ENCODE measurements at regions not wholly inside any gene's neighbourhood (a gene's known extent, or its start where the extent isn't known, plus 50 kb on each side); places are given as distances from the start of the nearest gene placed in this dataset.

DNA sequence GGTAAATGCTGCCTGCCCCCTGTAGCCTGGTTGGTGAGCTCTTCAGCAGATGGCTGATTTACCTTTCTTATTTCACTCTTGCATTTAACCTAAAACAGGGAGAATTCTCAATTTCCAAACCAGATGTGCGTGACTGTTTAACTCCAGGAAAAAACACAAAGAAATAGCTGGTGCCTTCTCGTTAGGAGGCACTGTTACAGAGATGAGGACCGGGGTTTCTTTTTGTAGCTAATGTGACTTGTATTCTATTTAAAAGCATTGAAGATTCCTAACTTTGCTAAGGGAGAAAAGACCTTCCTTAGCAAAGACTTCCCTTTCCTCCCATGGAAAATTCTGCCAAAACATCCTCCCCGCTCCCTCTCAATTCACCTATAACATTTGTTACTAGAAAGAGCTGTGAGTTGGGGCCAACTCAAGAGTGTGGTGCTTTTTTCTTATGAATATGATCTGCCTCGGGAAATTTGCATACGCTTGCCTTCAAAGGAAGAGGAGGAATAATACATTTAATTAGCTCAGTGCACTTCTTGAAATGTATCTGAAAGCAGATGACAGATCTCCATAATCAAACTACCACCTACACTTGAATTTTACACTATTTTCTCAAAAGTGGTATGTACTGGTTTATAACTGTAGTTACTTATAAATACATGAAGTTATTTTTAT lies 102.0 kb upstream of the ARID2 start:
- no peak for DNase-seq (ENCODE audit: low read depth)

- DNase-seq (ENCODE audit: low read depth): no peak
Measured at GRCh38 chr12:45629292-45629691, 100.2 kb upstream of the ARID2 start.

- no peak for DNase-seq (ENCODE audit: low read depth)
Measured at GRCh38 chr12:45633733-45634132, 95.8 kb upstream of the ARID2 start.

DNA sequence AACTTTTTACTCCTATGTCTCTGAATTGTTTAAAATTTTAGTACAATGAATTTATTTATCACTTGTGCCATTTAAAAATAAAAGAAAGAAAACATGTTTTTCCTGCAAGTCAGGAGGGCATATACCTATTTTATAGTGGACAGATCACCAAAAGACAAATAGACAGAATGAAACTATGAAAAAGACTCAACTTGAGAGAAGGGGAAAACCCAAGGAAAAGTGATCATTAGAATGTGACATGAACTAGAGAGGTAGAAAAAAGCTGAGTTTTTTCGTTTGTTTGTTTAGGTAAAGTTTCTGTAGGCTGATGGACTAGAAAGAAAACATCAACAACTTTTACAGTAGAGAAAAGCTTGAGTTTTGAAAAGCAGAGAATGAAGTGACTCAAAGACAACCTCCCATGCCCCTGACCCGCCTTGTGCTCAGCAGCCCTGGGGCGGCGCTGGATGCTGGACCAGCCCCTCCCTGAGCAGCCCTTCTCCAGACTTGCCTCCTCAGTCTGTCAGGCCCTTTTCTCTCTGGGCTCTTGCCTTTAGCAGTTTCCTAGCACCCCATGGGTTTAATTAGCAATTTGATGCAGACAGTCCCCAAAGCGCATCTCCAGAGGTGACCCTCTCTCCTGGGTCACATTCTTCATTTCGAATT lies 95.1 kb upstream of the ARID2 start:
- DNase-seq (ENCODE audit: low read depth): no peak

DNA sequence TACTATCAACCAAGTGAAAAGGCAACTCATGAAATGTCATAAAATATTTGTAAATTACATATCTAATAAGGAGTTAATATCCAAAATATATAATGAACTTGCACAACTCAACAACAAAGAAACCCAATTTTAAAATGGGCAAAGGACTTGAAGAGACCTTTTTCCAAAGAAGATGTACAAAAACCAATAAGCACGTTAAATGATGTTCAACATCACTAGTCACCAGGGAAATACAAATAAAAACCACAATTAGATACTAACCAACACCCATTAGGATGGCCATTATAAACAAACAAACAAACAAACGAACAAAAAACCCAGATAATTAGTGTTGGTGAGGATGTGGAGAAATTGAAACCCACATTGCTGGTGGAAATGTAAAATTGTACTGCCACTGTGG lies 92.3 kb upstream of the ARID2 start:
- no peak for DNase-seq (ENCODE audit: low read depth)

DNA sequence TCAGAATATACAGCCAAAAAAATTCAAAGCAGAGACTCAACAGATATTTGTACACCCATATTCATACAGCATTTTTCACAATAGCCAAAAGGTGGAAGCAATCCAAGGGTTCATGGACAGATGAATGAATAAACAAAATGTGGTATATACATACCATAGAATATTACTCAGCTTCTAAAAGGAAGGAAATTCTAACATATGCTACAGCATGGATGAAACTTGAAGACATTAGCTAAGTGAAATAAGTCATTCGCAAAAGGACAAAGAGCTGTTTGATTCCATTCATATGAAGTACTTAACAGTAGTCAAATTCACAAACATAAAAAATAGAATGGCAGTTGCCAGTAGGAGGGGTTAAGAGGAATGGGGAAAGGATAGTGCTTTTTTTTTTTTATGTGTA lies 91.8 kb upstream of the ARID2 start:
- DNase-seq (ENCODE audit: low read depth): no peak

- no peak for DNase-seq (ENCODE audit: low read depth)
Measured at GRCh38 chr12:45638386-45638785, 91.1 kb upstream of the ARID2 start.

DNA sequence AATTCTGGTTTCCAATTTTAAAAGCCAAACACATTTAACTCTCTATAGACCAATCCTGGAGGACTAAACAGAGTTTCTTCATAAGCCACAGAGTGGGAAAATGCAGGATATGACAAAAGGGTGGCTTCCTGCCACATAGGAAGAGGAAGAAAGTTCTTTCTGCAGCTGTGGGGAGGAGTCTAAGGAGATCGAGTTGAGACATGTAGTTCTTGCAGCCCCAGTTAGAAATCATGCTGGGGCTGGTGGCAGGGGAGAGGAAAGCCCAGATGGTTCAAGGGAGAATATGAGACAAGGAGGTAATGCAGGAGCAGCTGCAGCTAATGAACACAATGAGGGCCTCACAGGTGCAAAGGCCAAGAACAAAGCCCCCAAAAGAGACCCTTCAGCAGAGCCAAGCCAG lies 85.0 kb upstream of the ARID2 start:
- DNase-seq (ENCODE audit: low read depth): no peak

- no peak for DNase-seq (ENCODE audit: low read depth)
Measured at GRCh38 chr12:45646851-45647581, 82.5 kb upstream of the ARID2 start.

DNA sequence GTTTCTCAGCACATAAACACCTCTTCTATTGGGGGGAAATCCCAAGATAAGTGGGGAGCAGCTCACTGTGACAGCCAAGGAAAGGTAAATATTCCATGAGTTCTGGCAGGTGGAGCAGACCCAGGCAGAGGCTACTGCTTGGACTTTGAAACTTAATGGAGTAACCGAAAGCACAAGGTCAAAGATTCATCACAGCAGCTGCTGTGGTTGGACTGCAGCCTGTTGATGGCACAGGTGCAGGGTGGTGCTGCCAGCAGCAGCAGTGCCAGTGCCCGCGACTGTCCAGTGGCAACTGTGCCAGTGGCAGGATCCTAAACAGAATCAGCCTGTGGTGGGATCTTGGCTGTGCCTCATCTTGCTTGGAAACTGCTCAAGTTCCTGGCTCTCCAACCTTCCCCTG lies 81.4 kb upstream of the ARID2 start:
- DNase-seq (ENCODE audit: low read depth): no peak

DNA sequence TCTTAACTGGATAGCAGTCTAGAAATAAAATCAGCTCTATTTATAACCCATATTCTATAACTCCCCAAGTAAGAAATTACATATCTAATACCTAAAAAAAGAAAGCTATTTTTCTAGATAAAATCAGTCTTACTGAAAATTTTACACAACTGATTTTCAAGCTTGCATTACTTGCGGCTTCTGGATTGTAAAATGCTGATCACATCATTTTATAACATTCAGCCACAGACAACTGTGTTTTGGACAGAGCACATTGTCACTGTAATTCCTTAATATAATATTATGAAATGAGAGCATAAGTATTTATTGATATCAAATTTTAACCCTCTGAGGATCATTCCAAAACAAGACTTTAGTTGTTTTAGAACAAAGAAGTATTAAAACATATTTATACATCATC lies 78.5 kb upstream of the ARID2 start:
- no peak for DNase-seq (ENCODE audit: low read depth)

DNA sequence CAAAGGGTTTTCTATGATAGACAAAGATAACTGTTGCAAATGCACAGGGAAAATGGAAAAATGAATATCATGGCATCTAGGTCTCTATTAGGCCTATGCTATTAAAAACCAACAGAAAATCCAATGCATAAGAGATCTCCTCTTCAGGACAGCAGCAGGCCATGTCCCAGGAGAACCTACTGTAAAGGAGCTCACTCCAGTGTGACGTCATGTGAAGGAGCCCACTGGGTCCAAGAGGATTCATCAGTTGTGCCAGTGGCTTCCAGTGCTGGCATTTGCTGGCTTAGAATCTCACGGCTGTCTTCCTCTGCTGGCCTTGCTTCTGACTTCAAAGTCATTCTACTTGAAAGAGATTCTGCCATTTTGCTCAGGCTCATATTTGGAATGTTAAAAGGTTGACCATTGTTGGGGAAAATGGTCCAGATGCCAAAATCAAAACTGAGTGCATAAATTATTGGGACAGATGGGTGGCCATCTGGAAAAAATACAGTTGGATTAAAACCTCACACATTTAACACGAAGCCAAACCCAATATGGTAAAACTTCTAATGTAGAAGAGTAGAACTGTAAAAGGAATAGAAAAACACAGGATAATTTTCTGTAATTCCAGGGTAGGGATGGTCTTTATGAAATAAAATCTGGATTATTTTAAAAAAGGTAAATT lies 75.4 kb upstream of the ARID2 start:
- no peak for DNase-seq (ENCODE audit: low read depth)

GRCh38 chr12:45655186-45655585 lies 74.3 kb upstream of the ARID2 start:
- peak; percentile 19 for DNase-seq (ENCODE audit: low read depth)

DNA sequence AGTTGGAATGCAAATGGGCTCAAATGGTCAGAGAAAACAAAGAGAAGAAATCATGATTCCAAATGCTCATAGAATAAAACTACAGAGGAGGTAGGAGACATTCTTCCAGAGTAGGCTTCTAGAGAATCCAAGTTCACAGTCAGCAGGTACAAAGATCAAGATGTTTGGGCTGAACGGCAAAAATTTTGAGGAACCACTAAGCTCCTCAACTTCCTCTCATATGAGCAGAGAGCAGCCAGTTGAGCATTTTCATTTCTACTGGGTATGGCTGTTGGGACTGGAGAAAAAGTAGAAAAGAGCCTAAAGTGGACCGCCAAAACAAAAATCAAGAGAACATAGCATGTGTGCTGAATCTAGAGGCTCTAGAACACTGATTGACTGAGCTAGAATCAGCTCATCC lies 73.8 kb upstream of the ARID2 start:
- no peak for DNase-seq (ENCODE audit: low read depth)

DNA sequence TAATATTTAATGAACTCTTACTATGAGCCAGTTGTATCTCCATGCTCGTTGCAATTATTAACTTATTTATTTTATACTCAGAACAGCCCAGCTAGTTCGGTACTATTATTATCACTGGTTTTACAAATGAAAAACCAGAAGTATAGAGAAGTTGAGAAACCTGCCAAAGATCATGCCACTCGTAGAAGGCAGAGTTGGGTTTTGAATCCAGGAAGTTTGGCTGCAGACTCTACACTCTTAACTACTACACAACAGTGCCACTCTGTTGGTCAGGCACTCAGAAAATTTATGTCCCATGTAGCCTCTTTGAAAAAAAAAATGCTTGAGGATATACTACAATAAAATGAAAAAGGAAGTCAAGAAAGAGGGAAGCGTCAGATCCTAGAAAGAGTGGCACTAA lies 71.5 kb upstream of the ARID2 start:
- no peak for DNase-seq (ENCODE audit: low read depth)

DNA sequence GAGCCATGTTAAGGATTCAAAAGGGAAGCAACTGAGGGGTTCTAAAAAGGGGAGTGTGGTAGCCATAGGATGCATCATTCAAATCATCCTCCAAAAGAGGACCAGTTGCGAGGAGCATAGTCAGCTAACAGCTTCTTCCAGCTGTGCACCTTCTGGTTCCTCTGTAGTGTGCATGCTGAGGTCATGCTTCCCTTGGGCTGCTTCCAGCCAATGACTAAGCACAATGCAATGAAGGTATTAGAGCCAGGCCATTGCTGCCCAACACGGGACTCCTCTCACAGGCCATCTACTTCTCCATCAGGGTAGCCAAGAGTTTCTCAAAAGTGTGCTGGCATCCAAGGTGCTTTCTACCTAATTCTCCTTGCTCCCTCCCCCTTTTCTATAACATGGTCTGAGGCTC lies 69.2 kb upstream of the ARID2 start:
- DNase-seq (ENCODE audit: low read depth): no peak

DNA sequence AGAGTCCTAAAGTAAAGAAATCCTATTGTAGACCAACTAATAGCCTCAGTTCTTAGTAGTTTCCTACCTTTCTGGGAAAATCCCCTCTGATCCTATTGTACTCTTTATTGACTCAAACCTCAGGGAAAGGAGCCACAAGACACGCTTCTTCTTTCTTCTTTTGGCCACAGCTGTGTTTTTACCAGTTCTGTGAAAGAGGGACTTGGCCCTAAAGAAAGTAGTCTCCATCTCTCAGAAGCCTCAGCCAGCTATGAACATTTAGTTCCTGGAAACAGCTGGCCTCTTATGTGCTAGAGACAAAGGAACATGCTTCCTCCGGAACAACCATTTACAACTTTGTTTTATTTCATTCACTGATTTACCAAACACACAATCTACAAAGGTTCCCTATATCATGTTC lies 66.1 kb upstream of the ARID2 start:
- DNase-seq (ENCODE audit: low read depth): no peak

- no peak for DNase-seq (ENCODE audit: low read depth)
Measured at GRCh38 chr12:45665941-45666340, 63.6 kb upstream of the ARID2 start.

DNA sequence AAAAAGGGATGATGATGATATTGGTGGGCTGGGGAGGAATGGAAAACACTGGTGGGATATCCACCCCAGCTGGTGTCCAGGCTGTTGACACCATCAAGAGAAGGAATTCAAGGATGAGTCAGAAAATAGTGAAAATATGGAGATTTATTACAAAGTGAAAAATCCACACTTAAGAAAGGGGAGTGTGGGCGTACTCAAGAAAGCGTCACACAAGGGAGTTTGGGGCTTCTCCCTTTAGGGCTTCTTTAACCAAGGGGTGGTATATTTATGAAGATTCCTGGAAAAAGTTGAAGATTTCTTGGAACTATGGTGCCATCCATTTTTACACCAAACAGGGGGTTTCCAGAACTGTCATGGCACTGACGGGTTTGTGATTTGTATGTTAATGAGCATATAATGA lies 63.1 kb upstream of the ARID2 start:
- DNase-seq (ENCODE audit: low read depth): no peak

- no peak for DNase-seq (ENCODE audit: low read depth)
Measured at GRCh38 chr12:45666816-45667215, 62.7 kb upstream of the ARID2 start.

GRCh38 chr12:45667761-45668160 lies 61.7 kb upstream of the ARID2 start:
- no peak for DNase-seq (ENCODE audit: low read depth)

DNA sequence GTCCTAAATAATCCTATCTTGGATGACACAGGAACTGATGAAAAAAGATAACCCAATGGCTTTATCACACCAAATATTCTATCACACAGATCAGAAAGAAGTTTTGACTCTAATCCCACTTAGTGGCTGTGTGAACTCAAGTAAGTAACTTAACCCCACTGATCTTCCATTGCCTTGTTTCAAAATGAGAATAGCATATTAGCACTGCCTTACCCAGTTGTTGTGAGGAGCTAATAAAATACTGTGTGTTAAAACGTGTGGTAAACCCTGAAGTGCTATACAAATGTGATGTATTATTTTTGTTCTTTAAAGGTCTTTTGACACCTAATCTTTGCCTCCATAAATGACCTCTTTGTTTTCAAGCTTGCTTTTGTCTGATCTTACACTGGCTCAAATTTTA lies 60.9 kb upstream of the ARID2 start:
- no peak for DNase-seq (ENCODE audit: low read depth)

GRCh38 chr12:45669093-45669492 lies 60.4 kb upstream of the ARID2 start:
- DNase-seq (ENCODE audit: low read depth): no peak
